ENCODE measurements at regions not wholly inside any gene's neighbourhood (a gene's known extent, or its start where the extent isn't known, plus 50 kb on each side); places are given as distances from the start of the nearest gene placed in this dataset.

DNA sequence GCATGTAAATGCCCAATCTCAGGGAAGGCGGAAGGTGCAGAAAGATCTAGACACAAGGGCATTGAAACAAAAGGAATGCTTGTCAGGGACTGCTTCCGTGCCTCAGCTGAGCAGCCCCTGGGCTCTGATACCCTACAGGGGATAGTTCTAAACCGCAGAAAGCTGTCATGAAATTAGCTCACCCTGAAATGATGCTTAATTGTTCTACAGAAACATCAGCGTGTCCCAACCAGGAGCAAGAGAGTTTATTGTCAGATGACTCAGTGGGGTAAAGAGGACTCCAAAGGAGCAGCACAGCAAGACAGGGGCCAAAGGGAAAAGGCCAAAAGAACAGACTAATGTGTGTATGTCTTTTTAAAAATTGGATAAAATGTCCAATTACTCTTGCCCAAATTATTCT lies 258.4 kb upstream of the JARID2 start:
- no peak for DNase-seq (ENCODE audit: low read depth)
- H3K4me3 ChIP-seq (ENCODE audit: control insufficient read depth, low read depth, low read length): no peak overlapping the region
- TF ChIP-seq, protein P1, sequence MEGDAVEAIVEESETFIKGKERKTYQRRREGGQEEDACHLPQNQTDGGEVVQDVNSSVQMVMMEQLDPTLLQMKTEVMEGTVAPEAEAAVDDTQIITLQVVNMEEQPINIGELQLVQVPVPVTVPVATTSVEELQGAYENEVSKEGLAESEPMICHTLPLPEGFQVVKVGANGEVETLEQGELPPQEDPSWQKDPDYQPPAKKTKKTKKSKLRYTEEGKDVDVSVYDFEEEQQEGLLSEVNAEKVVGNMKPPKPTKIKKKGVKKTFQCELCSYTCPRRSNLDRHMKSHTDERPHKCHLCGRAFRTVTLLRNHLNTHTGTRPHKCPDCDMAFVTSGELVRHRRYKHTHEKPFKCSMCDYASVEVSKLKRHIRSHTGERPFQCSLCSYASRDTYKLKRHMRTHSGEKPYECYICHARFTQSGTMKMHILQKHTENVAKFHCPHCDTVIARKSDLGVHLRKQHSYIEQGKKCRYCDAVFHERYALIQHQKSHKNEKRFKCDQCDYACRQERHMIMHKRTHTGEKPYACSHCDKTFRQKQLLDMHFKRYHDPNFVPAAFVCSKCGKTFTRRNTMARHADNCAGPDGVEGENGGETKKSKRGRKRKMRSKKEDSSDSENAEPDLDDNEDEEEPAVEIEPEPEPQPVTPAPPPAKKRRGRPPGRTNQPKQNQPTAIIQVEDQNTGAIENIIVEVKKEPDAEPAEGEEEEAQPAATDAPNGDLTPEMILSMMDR (conservative IDR thresholded peaks at IDR 0.05; ENCODE audit: control insufficient read depth, insufficient read depth, low read depth, low read length): no peak

DNA sequence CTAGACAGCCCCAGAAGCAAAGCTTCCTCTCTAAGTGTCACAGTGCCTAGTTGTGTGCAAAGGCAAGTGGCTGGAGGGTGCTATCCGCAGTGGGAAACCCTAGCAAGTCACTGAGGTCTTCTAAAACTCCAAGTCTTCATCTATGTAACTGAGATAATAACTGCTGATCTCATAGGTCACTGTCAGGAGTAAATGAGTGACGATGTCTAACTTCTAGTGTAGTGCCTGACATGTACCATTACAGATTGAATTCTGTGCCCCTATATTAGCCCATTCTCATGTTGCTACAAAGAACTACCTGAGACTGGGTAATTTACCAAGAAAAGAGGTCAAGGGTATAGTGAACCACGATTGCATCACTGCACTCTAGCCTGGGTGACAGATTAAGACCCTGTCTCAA lies 253.5 kb upstream of the JARID2 start:
- no peak overlapping the region for H3K4me3 ChIP-seq (ENCODE audit: control insufficient read depth, low read depth, low read length)
- TF ChIP-seq, protein P1 (conservative IDR thresholded peaks at IDR 0.05; ENCODE audit: control insufficient read depth, insufficient read depth, low read depth, low read length): no peak
- DNase-seq (ENCODE audit: low read depth): no peak

DNA sequence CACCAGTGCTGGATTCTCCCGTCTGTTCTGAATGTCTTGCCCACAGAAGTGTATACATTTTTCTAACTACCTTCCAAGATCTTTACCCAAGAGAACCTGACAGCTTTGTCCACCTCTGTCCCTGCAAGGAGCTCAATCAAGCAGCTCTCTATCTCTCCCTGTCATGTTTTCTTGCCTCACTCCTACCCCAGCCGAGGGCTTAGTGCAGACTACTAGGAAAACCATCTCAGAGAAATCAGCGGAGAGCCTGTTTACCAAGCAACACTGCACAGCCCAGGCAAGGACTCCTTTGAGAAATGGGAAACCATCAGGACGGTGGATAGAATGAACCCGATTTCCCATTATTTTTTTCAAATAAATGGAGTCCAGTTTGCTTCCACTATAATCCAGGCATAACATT lies 250.7 kb upstream of the JARID2 start:
- H3K4me3 ChIP-seq (ENCODE audit: control insufficient read depth, low read depth, low read length): no peak overlapping the region
- no peak for DNase-seq (ENCODE audit: low read depth)
- TF ChIP-seq, protein P1 (conservative IDR thresholded peaks at IDR 0.05; ENCODE audit: control insufficient read depth, insufficient read depth, low read depth, low read length): no peak

DNA sequence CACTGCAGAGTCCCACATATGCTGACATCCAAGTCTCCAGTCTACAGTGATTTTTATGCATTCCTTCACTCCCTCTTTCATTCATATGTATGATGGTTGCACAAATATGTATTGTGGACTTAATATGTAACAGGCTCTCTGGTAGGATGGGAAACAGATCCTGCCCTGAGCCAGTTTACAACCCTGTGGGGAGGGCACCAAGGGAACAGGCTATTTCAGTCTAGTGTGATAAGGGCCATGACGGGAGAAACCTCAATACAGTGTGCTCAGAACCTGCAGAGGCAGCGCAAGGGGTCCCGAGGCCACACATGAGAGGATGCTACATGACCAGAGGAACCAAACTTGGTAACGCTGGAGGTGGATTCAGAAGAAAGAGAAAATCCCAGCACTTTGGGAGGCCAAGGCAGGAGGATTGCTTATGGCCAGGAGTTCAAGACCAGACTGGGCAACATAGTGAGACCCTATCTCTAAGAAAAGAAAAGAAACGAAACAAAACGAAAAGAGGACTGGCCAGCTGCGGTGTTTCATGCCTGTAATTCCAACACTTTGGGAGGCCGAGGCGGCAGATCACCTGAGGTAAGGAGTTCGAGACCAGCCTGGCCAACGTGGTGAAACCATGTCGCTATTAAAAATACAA lies 249.8 kb upstream of the JARID2 start:
- TF ChIP-seq, protein P1 (conservative IDR thresholded peaks at IDR 0.05; ENCODE audit: control insufficient read depth, insufficient read depth, low read depth, low read length): no peak
- DNase-seq (ENCODE audit: low read depth): no peak
- no peak overlapping the region for H3K4me3 ChIP-seq (ENCODE audit: control insufficient read depth, low read depth, low read length)

DNA sequence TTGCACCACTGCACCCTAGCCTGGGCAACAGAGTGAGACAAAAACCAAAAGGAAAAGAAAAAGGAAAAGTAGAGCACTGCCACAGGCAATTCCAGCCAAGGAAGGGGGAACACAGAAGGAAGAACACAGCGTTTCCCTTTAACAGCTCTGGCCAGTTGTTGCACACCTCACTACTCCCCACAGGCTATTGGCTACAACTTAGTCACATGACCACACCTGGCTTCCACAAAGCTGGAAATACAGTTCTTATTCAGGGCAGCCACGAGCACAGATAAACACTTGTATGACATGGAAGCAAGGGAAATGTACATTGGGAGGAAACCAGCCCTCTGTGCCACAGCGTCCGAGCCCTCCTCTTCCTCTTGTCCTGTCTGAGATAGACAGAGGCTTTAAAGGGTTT lies 249.0 kb upstream of the JARID2 start:
- TF ChIP-seq, protein P1 (conservative IDR thresholded peaks at IDR 0.05; ENCODE audit: control insufficient read depth, insufficient read depth, low read depth, low read length): no peak
- DNase-seq (ENCODE audit: low read depth): no peak
- no peak overlapping the region for H3K4me3 ChIP-seq (ENCODE audit: control insufficient read depth, low read depth, low read length)

DNA sequence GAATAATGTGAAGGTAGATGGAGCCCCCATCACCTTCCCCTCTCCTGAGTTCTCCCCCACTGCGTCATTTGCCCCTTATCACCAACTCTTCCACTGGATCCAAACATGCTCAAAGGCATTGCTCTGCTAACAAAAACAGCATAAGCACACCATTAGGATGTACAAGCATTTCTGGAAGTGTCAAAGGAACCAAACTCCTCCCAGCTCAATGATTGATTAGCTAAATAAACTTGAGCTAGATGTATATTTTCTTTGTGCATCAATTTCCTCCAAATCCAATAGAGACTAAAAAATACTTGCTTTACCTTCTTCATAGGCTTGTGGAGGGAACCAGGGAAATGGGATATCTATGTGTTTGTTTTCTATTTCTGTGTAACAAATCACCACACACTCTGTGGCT lies 248.4 kb upstream of the JARID2 start:
- TF ChIP-seq, protein P1 (conservative IDR thresholded peaks at IDR 0.05; ENCODE audit: control insufficient read depth, insufficient read depth, low read depth, low read length): no peak
- H3K4me3 ChIP-seq (ENCODE audit: control insufficient read depth, low read depth, low read length): no peak overlapping the region
- DNase-seq (ENCODE audit: low read depth): no peak

DNA sequence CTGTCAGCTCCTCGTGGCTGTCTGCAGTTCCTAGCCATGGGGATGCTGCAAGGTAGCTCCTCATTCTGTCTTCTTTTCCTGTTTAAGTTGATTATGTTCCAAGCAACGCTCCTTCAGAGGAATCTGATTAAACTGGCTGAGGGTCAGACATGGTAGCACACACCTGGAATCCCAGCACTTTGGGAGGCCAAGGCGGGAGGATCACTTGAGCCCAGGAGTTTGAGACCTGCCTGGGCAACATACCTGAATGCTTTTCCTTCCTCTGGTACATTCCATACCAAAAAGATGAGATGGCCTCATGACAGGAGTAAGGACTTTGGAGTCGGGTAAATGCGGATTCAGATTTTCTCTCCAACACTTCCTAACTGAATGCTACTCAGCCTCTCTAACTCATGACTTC lies 246.8 kb upstream of the JARID2 start:
- no peak overlapping the region for H3K4me3 ChIP-seq (ENCODE audit: control insufficient read depth, low read depth, low read length)
- TF ChIP-seq, protein P1 (conservative IDR thresholded peaks at IDR 0.05; ENCODE audit: control insufficient read depth, insufficient read depth, low read depth, low read length): no peak
- DNase-seq (ENCODE audit: low read depth): no peak

Measured in fibroblast of mammary gland (primary cell).